Hepatocyte (in vitro differentiated cells): ENCODE measurements at regions not wholly inside any gene's neighbourhood (a gene's known extent, or its start where the extent isn't known, plus 50 kb on each side); places are given as distances from the start of the nearest gene placed in this dataset.

Experiments
- EZH2 ChIP-seq: fragments of 200-600 bp; sonication (generic); IDR thresholded peaks from 2 replicates; pipeline ENCODE4 v1.6.1; 2016; ENCODE audit warnings: antibody characterized with exemption, mild to moderate bottlenecking, borderline replicate concordance
- EZH2phosphoT487 ChIP-seq: fragments of 200-600 bp; sonication (generic); IDR thresholded peaks from one replicate; pipeline ENCODE4 v1.6.1; 2018; ENCODE audit warnings: antibody characterized with exemption, mild to moderate bottlenecking, low read depth, moderate library complexity; ENCODE audit not compliant: unreplicated experiment, severe bottlenecking
- TF ChIP-seq, protein P1 (sequence below): fragments of 200-600 bp; sonication (generic); IDR thresholded peaks from 2 replicates; pipeline ENCODE4 v1.5.1; 2016; ENCODE audit warnings: antibody characterized with exemption, mild to moderate bottlenecking; ENCODE audit not compliant: poor library complexity

DNA sequence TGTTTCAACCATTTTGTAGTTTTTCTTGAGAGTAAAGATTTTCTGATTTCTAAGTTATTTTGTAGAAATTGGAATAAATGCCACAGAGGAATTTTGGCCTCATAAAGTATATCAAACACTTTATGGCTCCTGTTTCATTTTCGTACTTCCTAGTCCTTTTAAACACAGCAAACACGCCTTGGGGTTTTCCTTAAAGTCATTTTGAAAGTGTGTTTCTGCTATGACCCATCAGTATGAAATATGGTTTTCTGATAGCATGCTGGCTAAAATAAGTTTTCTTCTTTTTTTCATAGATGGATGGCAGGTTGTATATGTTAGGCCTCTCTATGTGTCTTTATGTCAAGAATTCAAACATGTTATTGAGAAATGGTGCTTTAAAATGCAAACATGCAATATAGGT lies 940.1 kb upstream of the TMPRSS15 start:
- TF ChIP-seq, protein P1, sequence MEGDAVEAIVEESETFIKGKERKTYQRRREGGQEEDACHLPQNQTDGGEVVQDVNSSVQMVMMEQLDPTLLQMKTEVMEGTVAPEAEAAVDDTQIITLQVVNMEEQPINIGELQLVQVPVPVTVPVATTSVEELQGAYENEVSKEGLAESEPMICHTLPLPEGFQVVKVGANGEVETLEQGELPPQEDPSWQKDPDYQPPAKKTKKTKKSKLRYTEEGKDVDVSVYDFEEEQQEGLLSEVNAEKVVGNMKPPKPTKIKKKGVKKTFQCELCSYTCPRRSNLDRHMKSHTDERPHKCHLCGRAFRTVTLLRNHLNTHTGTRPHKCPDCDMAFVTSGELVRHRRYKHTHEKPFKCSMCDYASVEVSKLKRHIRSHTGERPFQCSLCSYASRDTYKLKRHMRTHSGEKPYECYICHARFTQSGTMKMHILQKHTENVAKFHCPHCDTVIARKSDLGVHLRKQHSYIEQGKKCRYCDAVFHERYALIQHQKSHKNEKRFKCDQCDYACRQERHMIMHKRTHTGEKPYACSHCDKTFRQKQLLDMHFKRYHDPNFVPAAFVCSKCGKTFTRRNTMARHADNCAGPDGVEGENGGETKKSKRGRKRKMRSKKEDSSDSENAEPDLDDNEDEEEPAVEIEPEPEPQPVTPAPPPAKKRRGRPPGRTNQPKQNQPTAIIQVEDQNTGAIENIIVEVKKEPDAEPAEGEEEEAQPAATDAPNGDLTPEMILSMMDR, result no peak
- TF ChIP-seq EZH2 (no peak), EZH2phosphoT487 (no peak)
